Mucosa of descending colon (tissue), 3 donors: ENCODE measurements at regions not wholly inside any gene's neighbourhood (a gene's known extent, or its start where the extent isn't known, plus 50 kb on each side); places are given as distances from the start of the nearest gene placed in this dataset.

Experiments
- ATAC-seq: fragments of 200-7000 bp; cut with Tn5 transposase; one replicate; pipeline ENCODE4 v1.9.1; 2020; ENCODE audit warnings: mild to moderate bottlenecking, moderate library complexity
- DNase-seq, 3 donors: peaks; one replicate each; pipeline ENCODE4 v3.0.0-alpha.2; 2020
- H3K36me3 ChIP-seq: fragments of 200-600 bp; one replicate; pipeline ENCODE4 v1.8.0; 2021; ENCODE audit warnings: low read depth, mild to moderate bottlenecking
- H3K4me1 ChIP-seq: fragments of 200-600 bp; one replicate; pipeline ENCODE4 v1.8.0; 2021; ENCODE audit warnings: low read depth, mild to moderate bottlenecking
- H3K4me3 ChIP-seq: fragments of 200-600 bp; one replicate; pipeline ENCODE4 v1.8.0; 2021; ENCODE audit warnings: mild to moderate bottlenecking
- H3K9me3 ChIP-seq: fragments of 200-600 bp; one replicate; pipeline ENCODE4 v1.8.0; 2021; ENCODE audit warnings: mild to moderate bottlenecking
- CTCF ChIP-seq: fragments of 200-600 bp; IDR thresholded peaks from one replicate; pipeline ENCODE4 v1.8.0; 2022; ENCODE audit warnings: antibody characterized with exemption, mild to moderate bottlenecking
- intact Hi-C, 2 donors: fragments of 100-400 bp; cut with DNase I in 1 of 2; cut with micrococcal nuclease in 1 of 2; formaldehyde crosslinking; loops; one replicate each; pipeline versions ENCODE4 v1.11.0 to v1.11.1; 2022; cut with DNase I, micrococcal nuclease
- donor health status: DM: no; HTN: no; CAD: no; lungs with moderate emphysema.
- donor health status: DM: no; HTN: no; CAD: no.
- donor health status: DM: no; HTN: yes; CAD: no.

- H3K4me3 ChIP-seq: no peak overlapping the region
- H3K36me3 ChIP-seq: no peaks in the 10 kb centered on the region
- intact Hi-C loops: no loop called here
- DNase-seq (peak in 1 of 3 donors; percentile 22), ATAC-seq (no peak)
- H3K9me3 ChIP-seq: no peaks in the 10 kb centered on the region
- no peaks in the 10 kb centered on the region for H3K4me1 ChIP-seq
- no peak for TF ChIP-seq CTCF
These were observed 861.6 kb upstream of the DPPA4 start for GRCh38 chr3:110198717-110199587.

- Histone ChIP-seq H3K4me1 (no peaks in the 10 kb centered on the region), H3K9me3 (no peaks in the 10 kb centered on the region), H3K36me3 (no peaks in the 10 kb centered on the region), H3K4me3 (no peak overlapping the region)
- DNase-seq: no peak
- no peak for ATAC-seq
- intact Hi-C loops: no loop called here
- TF ChIP-seq CTCF: no peak
These were observed 862.2 kb upstream of the DPPA4 start for GRCh38 chr3:110199588-110199943.

DNA sequence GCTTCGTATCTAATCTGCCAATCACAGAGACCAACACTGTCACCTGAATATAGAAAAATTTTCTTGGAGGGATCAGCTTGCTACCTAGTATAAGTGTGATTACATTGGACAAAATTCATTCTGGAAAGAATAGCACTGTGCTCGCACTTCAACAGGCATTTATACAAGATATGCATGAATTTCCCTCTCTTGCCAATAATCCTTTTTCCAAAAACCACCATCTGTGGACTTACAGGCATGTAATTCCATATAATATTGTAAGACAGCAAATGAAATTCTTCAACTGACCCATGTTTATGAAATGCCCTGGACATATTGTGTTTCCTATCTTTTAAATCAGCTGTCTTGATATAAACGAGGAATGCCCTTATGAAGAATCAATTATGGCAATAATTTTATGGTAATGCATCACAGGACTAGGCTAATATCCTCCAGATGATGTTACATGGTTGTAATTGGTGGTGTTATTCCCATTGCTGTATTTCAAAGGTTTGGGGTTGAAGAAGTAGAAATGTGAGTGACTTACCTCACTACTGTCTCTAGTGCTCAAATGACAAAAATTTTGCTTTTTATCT, 861.4 kb upstream of the NECTIN3 start:
- no peak overlapping the region for H3K4me3 ChIP-seq
- H3K9me3 ChIP-seq: no peaks in the 10 kb centered on the region
- ATAC-seq (no peak), DNase-seq (no peak)
- TF ChIP-seq CTCF: no peak
- H3K4me1 ChIP-seq: no peaks in the 10 kb centered on the region
- no peaks in the 10 kb centered on the region for H3K36me3 ChIP-seq
- intact Hi-C loops: no loop called here

DNA sequence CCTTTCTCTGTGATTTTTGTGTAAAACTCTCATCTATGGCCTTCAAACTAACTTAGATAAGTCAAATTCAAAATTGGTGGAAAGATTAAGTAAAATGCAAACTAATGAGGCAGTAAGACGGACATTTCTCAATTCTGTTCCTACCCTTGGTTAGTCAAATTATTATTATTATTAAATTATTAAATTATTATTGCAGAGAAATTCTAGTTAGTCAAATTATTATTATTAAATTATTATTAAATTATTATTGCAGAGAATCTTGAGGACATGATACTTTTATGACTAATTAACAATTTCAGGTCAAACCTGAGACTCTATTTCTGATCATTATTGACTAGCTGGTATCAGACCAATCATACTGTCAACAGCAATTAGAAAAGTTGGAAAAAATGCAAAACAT, 845.0 kb upstream of the NECTIN3 start:
- intact Hi-C loops: no loop called here

DNA sequence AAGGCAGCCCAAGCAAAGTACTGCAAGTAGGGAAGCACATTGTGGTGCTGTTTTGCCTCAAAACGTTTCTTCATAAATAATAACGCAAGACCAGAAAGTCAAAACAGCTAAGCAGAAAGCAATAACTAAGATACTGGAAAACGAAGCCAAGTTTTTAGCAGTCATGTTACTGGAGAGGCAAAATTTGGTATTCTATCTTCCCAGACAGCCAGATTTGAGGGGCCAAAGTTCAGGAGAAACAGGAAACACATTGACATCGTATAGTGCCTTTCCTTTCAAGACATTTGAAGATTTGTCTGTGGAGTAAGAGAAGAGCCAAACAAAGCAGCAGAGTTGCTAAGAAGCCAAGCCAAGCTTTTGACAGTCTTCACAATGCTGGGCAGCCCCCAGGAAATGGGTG, 843.6 kb upstream of the NECTIN3 start:
- H3K36me3 ChIP-seq: no peaks in the 10 kb centered on the region
- H3K4me1 ChIP-seq: no peaks in the 10 kb centered on the region
- intact Hi-C loops: no loop called here
- no peaks in the 10 kb centered on the region for H3K9me3 ChIP-seq
- no peak overlapping the region for H3K4me3 ChIP-seq
- DNase-seq (no peak), ATAC-seq (no peak)
- no peak for TF ChIP-seq CTCF

More for the DNA sequence above, 845.0 kb upstream of the NECTIN3 start:
- H3K36me3 ChIP-seq: no peaks in the 10 kb centered on the region
- no peaks in the 10 kb centered on the region for H3K9me3 ChIP-seq
- ATAC-seq: no peak
- no peaks in the 10 kb centered on the region for H3K4me1 ChIP-seq
- DNase-seq: no peak
- TF ChIP-seq CTCF: no peak
- H3K4me3 ChIP-seq: no peak overlapping the region
